ENCODE measurements at regions not wholly inside any gene's neighbourhood (a gene's known extent, or its start where the extent isn't known, plus 50 kb on each side); places are given as distances from the start of the nearest gene placed in this dataset.
"Not testable (repeated sequence)": the region's sequence is repeated elsewhere in the genome, so short reads cannot be mapped to it uniquely, and the experiment has no call there.

DNA sequence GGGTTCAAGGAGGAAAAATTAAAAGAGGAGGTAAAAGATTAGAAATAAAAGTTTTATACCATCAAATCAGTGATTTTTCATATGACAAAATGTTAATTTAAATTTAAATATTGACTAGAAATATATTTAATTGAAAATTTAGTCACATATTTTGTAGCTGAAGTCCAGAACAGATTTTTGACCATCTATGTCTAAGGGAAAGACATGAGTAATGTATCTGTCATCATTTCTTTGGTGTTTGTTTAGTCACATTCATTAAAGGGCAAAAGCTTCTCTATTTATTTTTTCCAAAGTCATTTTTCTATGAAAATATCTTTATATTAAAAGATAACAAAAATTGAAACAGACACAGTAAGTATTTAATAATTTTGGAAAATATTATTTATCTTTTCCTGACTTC, 252.0 kb upstream of the ISL1 start:
- no peak for DNase-seq
- no peak for TF ChIP-seq POLR2A (IDR thresholded peaks at IDR 0.05; ENCODE audit: low read length)
- no peak for TF ChIP-seq GATA1 (IDR thresholded peaks at IDR 0.05; ENCODE audit: low read depth, low read length)

DNA sequence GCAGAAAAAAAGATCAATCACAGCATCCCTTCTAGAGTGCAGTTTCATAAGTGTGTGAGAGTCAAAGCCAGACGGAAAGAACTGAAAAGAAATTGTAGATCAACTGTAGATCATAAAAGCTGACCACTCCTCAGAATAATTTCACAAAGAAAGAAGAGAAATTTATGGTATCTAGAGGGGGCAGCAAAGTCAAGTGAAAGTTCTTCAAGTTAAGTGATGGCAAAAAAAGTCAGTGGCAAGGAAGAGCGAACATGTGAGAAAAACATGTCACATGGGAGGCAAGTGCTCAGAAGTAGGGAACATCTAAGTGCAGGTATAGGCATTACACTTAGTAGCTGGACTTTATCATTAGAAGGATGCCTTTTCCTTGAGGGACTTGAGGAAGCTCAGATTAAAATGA, 245.1 kb upstream of the ISL1 start:
- TF ChIP-seq POLR2A (IDR thresholded peaks at IDR 0.05; ENCODE audit: low read length) (no peak), GATA1 (IDR thresholded peaks at IDR 0.05; ENCODE audit: low read depth, low read length) (no peak)
- no peak for DNase-seq

DNA sequence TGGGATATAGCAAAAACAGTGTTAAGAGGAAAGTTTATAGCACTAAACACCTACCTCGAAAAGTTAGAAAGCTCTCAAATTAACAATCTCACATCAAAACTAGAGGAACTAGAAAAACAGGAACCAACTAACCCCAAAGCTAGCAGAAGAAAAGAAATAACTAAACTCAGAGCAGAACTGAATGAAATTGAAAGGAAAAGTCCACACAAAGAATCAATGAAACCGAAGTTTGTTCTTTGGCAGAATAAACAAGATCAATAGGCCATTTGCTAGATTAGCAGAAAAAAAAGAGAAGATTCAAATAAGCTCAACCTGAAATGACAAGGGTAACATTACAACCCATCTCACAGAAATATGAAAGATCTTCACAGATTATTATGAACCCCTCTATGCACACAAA, 234.8 kb upstream of the ISL1 start:
- TF ChIP-seq GATA1 (IDR thresholded peaks at IDR 0.05; ENCODE audit: low read depth, low read length) (no peak), POLR2A (IDR thresholded peaks at IDR 0.05; ENCODE audit: low read length) (no peak)
- no peak for DNase-seq

DNA sequence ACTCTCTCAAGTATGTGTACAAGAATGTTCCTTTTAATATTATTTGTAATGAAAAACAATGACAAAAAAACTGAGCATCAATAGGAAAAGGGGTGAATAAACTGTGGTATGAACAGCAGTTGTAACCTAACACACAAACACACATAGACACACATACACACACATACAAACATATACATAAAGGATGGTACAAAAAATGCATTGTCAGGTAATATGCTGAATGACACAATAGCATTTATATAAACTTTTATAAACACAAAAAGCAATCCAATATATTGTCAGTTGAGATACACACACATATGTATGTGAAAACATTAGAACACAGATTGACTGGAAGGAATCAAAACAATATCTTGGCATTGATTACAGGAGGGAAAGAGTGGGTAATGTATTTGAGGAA, 227.0 kb upstream of the ISL1 start:
- DNase-seq: no peak

DNA sequence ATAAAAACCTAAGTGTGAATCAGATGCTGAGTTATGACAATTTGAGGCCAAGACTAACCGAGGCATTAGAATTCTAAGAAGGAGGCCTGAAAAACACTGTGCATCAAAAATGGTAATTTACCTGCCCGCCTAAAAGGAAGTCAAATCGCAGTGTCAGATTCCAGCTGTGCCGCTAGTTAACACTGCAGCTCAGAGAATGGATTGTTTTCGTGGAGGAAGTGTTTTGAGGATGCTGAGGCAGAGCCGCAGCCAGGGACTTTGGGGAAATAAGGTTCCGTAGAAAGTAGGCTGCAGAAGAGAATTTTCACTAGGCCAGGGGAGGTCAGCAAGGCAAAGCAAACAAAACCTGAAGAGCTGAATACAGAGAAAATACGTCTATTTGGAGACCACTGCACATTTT, 226.4 kb upstream of the ISL1 start:
- DNase-seq: no peak
- TF ChIP-seq GATA1 (IDR thresholded peaks at IDR 0.05; ENCODE audit: low read depth, low read length) (no peak), POLR2A (IDR thresholded peaks at IDR 0.05; ENCODE audit: low read length) (no peak)

More for the DNA sequence above, 227.0 kb upstream of the ISL1 start:
- TF ChIP-seq POLR2A (IDR thresholded peaks at IDR 0.05; ENCODE audit: low read length): no peak
- no peak for TF ChIP-seq GATA1 (IDR thresholded peaks at IDR 0.05; ENCODE audit: low read depth, low read length)

DNA sequence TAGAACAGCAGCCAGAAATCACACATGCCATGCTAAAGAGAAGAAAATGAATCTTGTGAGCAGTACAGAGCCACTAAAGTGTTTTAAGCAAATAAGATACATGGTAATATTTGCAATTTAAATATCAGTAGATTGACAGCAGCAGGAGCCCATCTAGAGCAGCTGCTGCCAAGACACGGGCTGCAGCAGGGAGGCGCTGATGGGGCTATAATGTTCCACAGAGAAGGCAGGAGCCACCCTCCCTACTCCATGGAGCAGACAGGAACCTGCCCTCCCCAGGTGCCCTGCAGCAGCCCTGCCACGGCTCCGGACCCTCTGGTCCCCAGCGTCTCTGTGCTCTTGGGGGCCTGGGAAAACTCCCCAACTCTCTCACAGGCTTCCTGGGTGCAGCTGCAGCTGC, 224.1 kb upstream of the ISL1 start:
- DNase-seq: no peak
- TF ChIP-seq POLR2A (IDR thresholded peaks at IDR 0.05; ENCODE audit: low read length) (no peak), GATA1 (IDR thresholded peaks at IDR 0.05; ENCODE audit: low read depth, low read length) (no peak)

- no peak for DNase-seq
- no peak for TF ChIP-seq POLR2A (IDR thresholded peaks at IDR 0.05; ENCODE audit: low read length)
- no peak for TF ChIP-seq GATA1 (IDR thresholded peaks at IDR 0.05; ENCODE audit: low read depth, low read length)
Observed at GRCh38 chr5:51159606-51160005, 223.6 kb upstream of the ISL1 start.

DNA sequence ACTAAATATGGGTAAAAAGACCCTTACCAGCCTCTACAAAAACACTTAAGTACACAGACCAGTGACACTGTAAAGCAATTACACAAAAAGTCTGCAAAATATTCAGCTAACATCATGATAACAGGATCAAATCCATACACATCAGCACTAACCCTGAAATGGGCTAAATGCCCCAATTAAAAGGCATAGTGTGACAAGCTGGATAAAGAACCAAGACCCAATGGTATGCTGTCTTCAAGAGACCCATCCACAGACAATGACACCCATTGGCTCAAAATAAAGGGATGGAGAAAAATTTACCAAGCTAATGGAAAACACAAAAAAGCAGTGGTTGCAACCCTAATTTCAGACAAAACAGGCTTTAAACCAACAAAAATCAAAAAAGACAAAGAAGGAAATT, 221.0 kb upstream of the ISL1 start:
- DNase-seq: no peak
- no peak for TF ChIP-seq POLR2A (IDR thresholded peaks at IDR 0.05; ENCODE audit: low read length)
- TF ChIP-seq GATA1 (IDR thresholded peaks at IDR 0.05; ENCODE audit: low read depth, low read length): no peak

GRCh38 chr5:51165621-51166020, 217.6 kb upstream of the ISL1 start:
- DNase-seq: not testable (repeated sequence)

DNA sequence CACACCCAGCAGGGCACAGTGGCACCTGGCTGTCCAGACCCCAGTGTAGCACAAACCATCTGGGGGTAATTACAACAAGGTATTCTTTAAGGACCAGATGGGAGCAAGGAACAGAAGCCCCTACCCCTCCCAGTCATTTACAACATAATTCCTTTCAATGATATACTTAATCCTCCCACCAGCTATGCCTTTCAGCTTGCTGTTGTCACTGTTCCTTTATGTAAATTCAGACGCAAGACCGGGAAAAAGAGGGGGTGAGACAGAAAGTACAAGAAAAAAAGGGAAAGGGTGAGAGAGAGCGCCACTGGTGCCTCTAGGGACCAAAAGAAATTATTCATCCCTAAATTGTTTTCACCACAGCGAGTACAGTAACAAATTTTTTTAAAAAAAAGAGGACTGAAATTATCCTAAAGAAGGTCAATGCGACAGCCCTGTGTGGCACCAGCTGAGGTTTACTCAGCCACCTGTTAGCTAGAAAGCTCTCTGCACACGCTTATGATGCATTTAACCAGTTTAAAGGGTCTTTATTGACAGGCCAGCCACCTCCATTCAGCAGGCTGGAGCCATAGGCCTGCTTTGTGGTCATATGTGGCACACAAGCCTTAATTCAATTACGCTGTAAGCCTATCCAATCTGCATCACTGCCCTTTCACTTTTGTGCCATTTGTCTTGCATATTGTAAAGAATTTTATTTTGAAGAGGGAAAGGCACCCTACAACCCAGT, 210.2 kb upstream of the ISL1 start:
- DNase-seq: no peak
- TF ChIP-seq GATA1 (IDR thresholded peaks at IDR 0.05; ENCODE audit: low read depth, low read length) (no peak), POLR2A (IDR thresholded peaks at IDR 0.05; ENCODE audit: low read length) (no peak)

- TF ChIP-seq POLR2A (IDR thresholded peaks at IDR 0.05; ENCODE audit: low read length) (no peak), GATA1 (IDR thresholded peaks at IDR 0.05; ENCODE audit: low read depth, low read length) (no peak)
- no peak for DNase-seq
Observed at GRCh38 chr5:51181208-51181894, 201.9 kb upstream of the ISL1 start.

- DNase-seq: no peak
- no peak for TF ChIP-seq GATA1 (IDR thresholded peaks at IDR 0.05; ENCODE audit: low read depth, low read length)
- TF ChIP-seq POLR2A (IDR thresholded peaks at IDR 0.05; ENCODE audit: low read length): no peak
Observed at GRCh38 chr5:51185850-51186329, 197.4 kb upstream of the ISL1 start.

DNA sequence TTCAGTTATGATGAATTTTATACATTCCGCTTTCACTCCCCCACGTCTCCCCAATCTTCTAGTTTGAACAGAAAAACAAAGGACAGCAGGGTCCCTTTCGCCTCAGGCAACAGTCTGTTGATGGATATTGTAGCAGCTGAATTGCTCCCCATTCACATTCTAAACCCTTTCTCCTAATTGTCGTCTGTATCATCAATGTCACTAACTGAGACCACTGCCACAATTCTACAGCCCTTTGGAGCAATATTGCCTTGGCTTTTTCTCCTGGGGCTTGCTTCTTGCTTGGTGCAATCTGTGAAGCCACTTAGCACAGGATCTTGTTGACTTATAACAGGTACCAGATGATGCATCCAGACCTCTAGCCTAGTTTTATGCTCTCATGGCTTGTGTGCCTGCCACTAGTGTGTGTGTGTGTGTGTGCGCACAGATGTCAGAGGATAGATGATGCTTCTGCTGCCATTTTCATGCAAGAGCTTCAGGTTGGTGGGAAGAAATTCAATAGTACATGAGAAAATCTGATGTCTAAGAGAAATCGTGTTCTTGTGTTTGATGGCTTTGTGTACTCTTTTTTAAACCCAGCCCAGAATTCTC, 195.2 kb upstream of the ISL1 start:
- TF ChIP-seq POLR2A (IDR thresholded peaks at IDR 0.05; ENCODE audit: low read length) (no peak), GATA1 (IDR thresholded peaks at IDR 0.05; ENCODE audit: low read depth, low read length) (no peak)
- DNase-seq: no peak

DNA sequence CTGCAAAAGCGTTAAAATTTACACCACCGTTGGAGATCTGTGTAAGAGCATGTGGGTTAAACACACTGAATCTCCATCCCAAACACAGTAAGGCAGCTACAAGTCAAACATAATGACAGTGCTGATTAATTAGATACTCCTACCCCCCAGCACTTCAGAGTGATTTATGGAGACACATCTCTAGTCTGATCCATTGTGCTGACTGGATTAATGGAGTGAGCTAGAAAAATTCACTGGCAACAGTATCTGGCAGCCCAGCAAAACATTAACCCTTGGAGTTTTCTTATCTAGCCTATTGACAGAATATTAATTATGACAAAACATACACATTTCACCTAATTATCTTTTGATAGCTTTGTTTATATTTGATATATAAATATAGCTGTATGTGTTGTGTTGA, 188.6 kb upstream of the ISL1 start:
- no peak for DNase-seq

DNA sequence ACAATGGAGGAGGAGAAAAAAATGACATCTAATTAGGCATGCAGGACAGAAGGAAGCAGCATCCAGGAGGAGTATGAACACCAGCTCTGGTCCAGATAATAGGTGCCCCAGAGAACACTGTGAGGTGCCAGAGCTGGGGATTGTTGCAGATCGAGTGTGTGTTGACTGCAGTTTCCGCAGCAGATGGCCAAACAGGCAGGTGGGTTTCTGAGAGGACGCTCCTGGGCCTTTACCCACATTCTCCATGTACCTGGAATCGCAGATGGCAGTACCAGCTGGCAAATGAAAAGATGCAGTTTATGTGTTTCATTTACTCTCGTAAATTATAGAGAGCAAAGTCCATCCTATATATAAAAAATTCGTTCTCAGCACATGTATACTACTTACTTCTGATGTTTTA, 182.2 kb upstream of the ISL1 start:
- TF ChIP-seq GATA1 (IDR thresholded peaks at IDR 0.05; ENCODE audit: low read depth, low read length) (no peak), POLR2A (IDR thresholded peaks at IDR 0.05; ENCODE audit: low read length) (no peak)
- no peak for DNase-seq

More for the DNA sequence above, 188.6 kb upstream of the ISL1 start:
- TF ChIP-seq GATA1 (IDR thresholded peaks at IDR 0.05; ENCODE audit: low read depth, low read length) (no peak), POLR2A (IDR thresholded peaks at IDR 0.05; ENCODE audit: low read length) (no peak)
